GM18508 (cell line): ENCODE measurements at regions not wholly inside any gene's neighbourhood (a gene's known extent, or its start where the extent isn't known, plus 50 kb on each side); places are given as distances from the start of the nearest gene placed in this dataset.
"Not testable (repeated sequence)": the region's sequence is repeated elsewhere in the genome, so short reads cannot be mapped to it uniquely, and the experiment has no call there.

ENCODE experiments used
- ATAC-seq: cut with Tn5 transposase; IDR thresholded peaks from one replicate; pipeline ENCODE4 v1.9.1; 2021; ENCODE audit warnings: moderate number of reproducible peaks; ENCODE audit not compliant: insufficient read depth, unreplicated experiment

GRCh38 chr2:82013641-82014040, 1709.1 kb upstream of the LRRTM1 start:
- ATAC-seq, result no peak

GRCh38 chr2:82007071-82007664, 1702.6 kb upstream of the LRRTM1 start:
- no peak for ATAC-seq

GRCh38 chr2:82005889-82006288, 1701.3 kb upstream of the LRRTM1 start:
- not testable (repeated sequence) for ATAC-seq

GRCh38 chr2:82001614-82002013, 1697.1 kb upstream of the LRRTM1 start:
- ATAC-seq, result no peak

GRCh38 chr2:82000606-82001005, 1696.1 kb upstream of the LRRTM1 start:
- ATAC-seq, result no peak

- no peak for ATAC-seq
Observed at GRCh38 chr2:81996332-81996731, 1691.8 kb upstream of the LRRTM1 start.

GRCh38 chr2:81991282-81991681, 1686.7 kb upstream of the LRRTM1 start:
- no peak for ATAC-seq

- no peak for ATAC-seq
Observed at GRCh38 chr2:81987370-81987769, 1682.8 kb upstream of the LRRTM1 start.

GRCh38 chr2:81984969-81985637, 1680.6 kb upstream of the LRRTM1 start:
- no peak for ATAC-seq

GRCh38 chr2:81981585-81981984, 1677.0 kb upstream of the LRRTM1 start:
- no peak for ATAC-seq

GRCh38 chr2:81979086-81979485, 1674.5 kb upstream of the LRRTM1 start:
- ATAC-seq, result no peak

GRCh38 chr2:81976998-81977397, 1672.4 kb upstream of the LRRTM1 start:
- no peak for ATAC-seq

GRCh38 chr2:81974216-81974615, 1669.7 kb upstream of the LRRTM1 start:
- ATAC-seq, result no peak

GRCh38 chr2:81942876-81943275, 1638.3 kb upstream of the LRRTM1 start:
- no peak for ATAC-seq

GRCh38 chr2:81942136-81942680, 1637.7 kb upstream of the LRRTM1 start:
- no peak for ATAC-seq

GRCh38 chr2:81940266-81940955, 1635.9 kb upstream of the LRRTM1 start:
- ATAC-seq, result no peak

GRCh38 chr2:81937944-81938343, 1633.4 kb upstream of the LRRTM1 start:
- no peak for ATAC-seq

- ATAC-seq, result no peak
Observed at GRCh38 chr2:81903534-81903933, 1599.0 kb upstream of the LRRTM1 start.

GRCh38 chr2:81901017-81901416, 1596.5 kb upstream of the LRRTM1 start:
- no peak for ATAC-seq

- no peak for ATAC-seq
Observed at GRCh38 chr2:81895620-81896250, 1591.2 kb upstream of the LRRTM1 start.

GRCh38 chr2:81894451-81894990, 1590.0 kb upstream of the LRRTM1 start:
- no peak for ATAC-seq
